ENCODE measurements at regions not wholly inside any gene's neighbourhood (a gene's known extent, or its start where the extent isn't known, plus 50 kb on each side); places are given as distances from the start of the nearest gene placed in this dataset.

GRCh38 chr21:38986406-38986805 lies 180.7 kb downstream of the ETS2 start:
- Histone ChIP-seq H4K5ac (ENCODE audit: insufficient read length, low read depth, low read length) (no peak overlapping the region), H2BK120ac (ENCODE audit: low read depth, low read length, poor library complexity, severe bottlenecking) (no peak overlapping the region), H2BK12ac (ENCODE audit: insufficient read length, low read depth, low read length) (no peak overlapping the region), H3K4me1 (ENCODE audit: insufficient read depth, low read length) (peaks cover 26% of the 10 kb centered on the region; the same call in 1 of the 2 replicates), H3K27ac (ENCODE audit: insufficient read length, low read depth, low read length) (no peak overlapping the region), H3T11ph (ENCODE audit: low read length) (no peak overlapping the region), H2BK20ac (ENCODE audit: low read depth, low read length, poor library complexity, severe bottlenecking) (no peak overlapping the region), H3K23me2 (ENCODE audit: insufficient read length, low read depth, low read length, poor library complexity, severe bottlenecking) (no peaks in the 10 kb centered on the region), H4K20me1 (ENCODE audit: control insufficient read depth, insufficient read depth, insufficient read length) (no peaks in the 10 kb centered on the region), H3K27me3 (ENCODE audit: insufficient read depth, low read length) (no peaks in the 10 kb centered on the region), H3K4ac (ENCODE audit: low read depth, low read length) (no peak overlapping the region), H2BK15ac (ENCODE audit: low read depth, low read length) (no peak overlapping the region), H3K79me1 (ENCODE audit: insufficient read depth, low read depth, low read length, poor library complexity, severe bottlenecking) (no peaks in the 10 kb centered on the region), H3K9ac (ENCODE audit: extremely low read depth, insufficient read length, low read length) (no peak overlapping the region), H2BK5ac (ENCODE audit: insufficient read length, low read length) (no peak overlapping the region), H3K4me2 (ENCODE audit: insufficient read depth, insufficient read length, low read length) (no peak overlapping the region), H3K14ac (ENCODE audit: insufficient read depth, low read length) (no peak overlapping the region), H2AK5ac (ENCODE audit: insufficient read length, low read length) (no peak overlapping the region), H3K56ac (ENCODE audit: insufficient read length, low read depth, low read length) (no peak overlapping the region), H3K18ac (ENCODE audit: insufficient read length, low read depth, low read length) (no peak overlapping the region), H3K9me3 (ENCODE audit: control insufficient read depth, low read depth, low read length) (no peaks in the 10 kb centered on the region), H3K79me2 (ENCODE audit: insufficient read depth, low read length) (no peaks in the 10 kb centered on the region), H3K23ac (ENCODE audit: insufficient read length, low read depth, low read length) (no peak overlapping the region), H2AFZ (ENCODE audit: low read length) (no peak overlapping the region), H4K8ac (replicated peaks; ENCODE audit: insufficient read length, low read depth, low read length) (no peak overlapping the region), H4K91ac (ENCODE audit: insufficient read length, low read depth, low read length) (no peak overlapping the region)
- Mint-ChIP-seq H3K27me3 (ENCODE audit: low read depth) (peaks cover 14% of the 10 kb centered on the region), H3K4me3 (no peak overlapping the region), H3K27ac (no peak overlapping the region), H3K4me1 (peaks cover 58 to 64% of the 10 kb centered on the region in 2 experiments), H3K36me3 (ENCODE audit: insufficient read depth in 1 of 3, low read depth in 3 of 3) (peaks cover 0 to 6% (median 4%) of the 10 kb centered on the region in 3 experiments; a peak in 3 of 7 replicates), H3K9me3 (peaks cover 6% of the 10 kb centered on the region in 2 experiments; a peak in 2 of 5 replicates)
- WGBS (ENCODE audit: extremely low coverage, insufficient read length, low lambda C conversion rate) = no CpG with 5 or more reads among the region's 5 CpGs
- TF ChIP-seq, protein P1, sequence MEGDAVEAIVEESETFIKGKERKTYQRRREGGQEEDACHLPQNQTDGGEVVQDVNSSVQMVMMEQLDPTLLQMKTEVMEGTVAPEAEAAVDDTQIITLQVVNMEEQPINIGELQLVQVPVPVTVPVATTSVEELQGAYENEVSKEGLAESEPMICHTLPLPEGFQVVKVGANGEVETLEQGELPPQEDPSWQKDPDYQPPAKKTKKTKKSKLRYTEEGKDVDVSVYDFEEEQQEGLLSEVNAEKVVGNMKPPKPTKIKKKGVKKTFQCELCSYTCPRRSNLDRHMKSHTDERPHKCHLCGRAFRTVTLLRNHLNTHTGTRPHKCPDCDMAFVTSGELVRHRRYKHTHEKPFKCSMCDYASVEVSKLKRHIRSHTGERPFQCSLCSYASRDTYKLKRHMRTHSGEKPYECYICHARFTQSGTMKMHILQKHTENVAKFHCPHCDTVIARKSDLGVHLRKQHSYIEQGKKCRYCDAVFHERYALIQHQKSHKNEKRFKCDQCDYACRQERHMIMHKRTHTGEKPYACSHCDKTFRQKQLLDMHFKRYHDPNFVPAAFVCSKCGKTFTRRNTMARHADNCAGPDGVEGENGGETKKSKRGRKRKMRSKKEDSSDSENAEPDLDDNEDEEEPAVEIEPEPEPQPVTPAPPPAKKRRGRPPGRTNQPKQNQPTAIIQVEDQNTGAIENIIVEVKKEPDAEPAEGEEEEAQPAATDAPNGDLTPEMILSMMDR (conservative IDR thresholded peaks at IDR 0.05) = no peak
- DNase-seq = no peak
